Neural crest cell (in vitro differentiated cells): ENCODE measurements at regions not wholly inside any gene's neighbourhood (a gene's known extent, or its start where the extent isn't known, plus 50 kb on each side); places are given as distances from the start of the nearest gene placed in this dataset.

Source experiments
- DNase-seq: peaks from one replicate; pipeline ENCODE4 v3.0.0; 2021; ENCODE audit warnings: low read depth, mixed read lengths, low spot score
- H3K27ac Mint-ChIP-seq: one replicate; pipeline ENCODE4 v1.8.0; 2021; ENCODE audit warnings: mild to moderate bottlenecking, mixed read lengths; ENCODE audit not compliant: unreplicated experiment
- H3K27me3 Mint-ChIP-seq: 2 replicates; pipeline ENCODE4 v1.8.0; 2021; ENCODE audit warnings: low read depth, mild to moderate bottlenecking, mixed read lengths
- H3K36me3 Mint-ChIP-seq: 2 replicates; pipeline ENCODE4 v1.8.0; 2021; ENCODE audit warnings: low read depth, mild to moderate bottlenecking, mixed read lengths
- H3K4me1 Mint-ChIP-seq: 2 replicates; pipeline ENCODE4 v1.8.0; 2021; ENCODE audit warnings: mixed read lengths
- H3K4me3 Mint-ChIP-seq: one replicate; pipeline ENCODE4 v1.8.0; 2021; ENCODE audit warnings: mild to moderate bottlenecking, mixed read lengths
- H3K9me3 Mint-ChIP-seq: 2 replicates; pipeline ENCODE4 v1.8.0; 2021; ENCODE audit warnings: mixed read lengths
- CTCF ChIP-seq: fragments of 200-600 bp; sonication (generic); conservative IDR thresholded peaks from 2 replicates; pipeline ENCODE4 v1.5.0; 2021; ENCODE audit warnings: antibody characterized with exemption, mild to moderate bottlenecking

- TF ChIP-seq CTCF, result no peak
- Mint-ChIP-seq H3K4me3 (no peak overlapping the region), H3K27me3 (no peaks in the 10 kb centered on the region), H3K27ac (no peak overlapping the region), H3K9me3 (peaks cover 2% of the 10 kb centered on the region), H3K36me3 (no peaks in the 10 kb centered on the region), H3K4me1 (no peaks in the 10 kb centered on the region)
- DNase-seq, result no peak
Measured at GRCh38 chr5:8290721-8291120, 421.8 kb downstream of the MTRR start.

- Mint-ChIP-seq H3K27ac (no peak overlapping the region), H3K27me3 (no peaks in the 10 kb centered on the region), H3K4me1 (no peaks in the 10 kb centered on the region), H3K9me3 (peaks cover 2% of the 10 kb centered on the region), H3K4me3 (no peak overlapping the region), H3K36me3 (no peaks in the 10 kb centered on the region)
- DNase-seq, result no peak
- TF ChIP-seq CTCF, result no peak
Measured at GRCh38 chr5:8291641-8292040, 422.7 kb downstream of the MTRR start.

GRCh38 chr5:8295141-8295540 lies 426.2 kb downstream of the MTRR start:
- no peak overlapping the region for H3K27ac Mint-ChIP-seq
- no peak for DNase-seq
- no peaks in the 10 kb centered on the region for H3K9me3 Mint-ChIP-seq
- no peaks in the 10 kb centered on the region for H3K27me3 Mint-ChIP-seq
- no peaks in the 10 kb centered on the region for H3K4me1 Mint-ChIP-seq
- TF ChIP-seq CTCF, result no peak
- no peak overlapping the region for H3K4me3 Mint-ChIP-seq
- no peaks in the 10 kb centered on the region for H3K36me3 Mint-ChIP-seq

- no peaks in the 10 kb centered on the region for H3K27me3 Mint-ChIP-seq
- no peak for TF ChIP-seq CTCF
- H3K4me3 Mint-ChIP-seq, result no peak overlapping the region
- H3K4me1 Mint-ChIP-seq, result no peaks in the 10 kb centered on the region
- H3K27ac Mint-ChIP-seq, result no peak overlapping the region
- no peaks in the 10 kb centered on the region for H3K36me3 Mint-ChIP-seq
- DNase-seq, result no peak
- no peaks in the 10 kb centered on the region for H3K9me3 Mint-ChIP-seq
Measured at GRCh38 chr5:8299716-8300115, 430.8 kb downstream of the MTRR start.

- H3K27me3 Mint-ChIP-seq, result no peaks in the 10 kb centered on the region
- no peak for DNase-seq
Measured at GRCh38 chr5:8304341-8304740, 435.4 kb downstream of the MTRR start.

More at GRCh38 chr5:8304341-8304740, 435.4 kb downstream of the MTRR start:
- Mint-ChIP-seq H3K4me1 (no peaks in the 10 kb centered on the region), H3K4me3 (no peak overlapping the region), H3K27ac (no peak overlapping the region), H3K36me3 (no peaks in the 10 kb centered on the region), H3K9me3 (peaks cover 5% of the 10 kb centered on the region)
- no peak for TF ChIP-seq CTCF
